ENCODE measurements at regions not wholly inside any gene's neighbourhood (a gene's known extent, or its start where the extent isn't known, plus 50 kb on each side); places are given as distances from the start of the nearest gene placed in this dataset.

DNA sequence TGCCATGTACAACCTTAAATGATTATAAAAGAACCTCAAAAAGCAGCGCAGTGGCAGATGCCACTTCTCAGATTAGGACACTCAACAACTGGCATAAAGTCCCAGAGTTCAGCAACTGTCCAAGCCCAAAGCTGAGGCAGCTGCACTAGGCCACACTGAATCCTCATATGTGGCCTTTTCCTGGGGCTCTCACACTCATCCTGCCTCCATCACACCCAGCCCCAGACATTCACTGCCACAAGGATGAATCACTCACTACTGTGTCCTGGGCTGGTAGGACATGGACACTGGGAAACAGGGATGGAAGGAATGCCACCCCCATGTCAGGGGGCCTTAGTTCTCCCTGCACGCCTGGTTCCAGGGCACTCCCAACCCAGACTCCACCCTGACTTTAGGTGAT lies 547.7 kb downstream of the TNS3 start:
- TF ChIP-seq TARDBP (IDR thresholded peaks at IDR 0.05), result no peak
- TF ChIP-seq ZNF384 (IDR thresholded peaks at IDR 0.05), result no peak
- no peak for TF ChIP-seq HDGF (IDR thresholded peaks at IDR 0.05; ENCODE audit: borderline replicate concordance)
- TF ChIP-seq L3MBTL2 (conservative IDR thresholded peaks at IDR 0.05), result no peak
- TF ChIP-seq SP1 (IDR thresholded peaks at IDR 0.05), result no peak
- TF ChIP-seq, protein P1, sequence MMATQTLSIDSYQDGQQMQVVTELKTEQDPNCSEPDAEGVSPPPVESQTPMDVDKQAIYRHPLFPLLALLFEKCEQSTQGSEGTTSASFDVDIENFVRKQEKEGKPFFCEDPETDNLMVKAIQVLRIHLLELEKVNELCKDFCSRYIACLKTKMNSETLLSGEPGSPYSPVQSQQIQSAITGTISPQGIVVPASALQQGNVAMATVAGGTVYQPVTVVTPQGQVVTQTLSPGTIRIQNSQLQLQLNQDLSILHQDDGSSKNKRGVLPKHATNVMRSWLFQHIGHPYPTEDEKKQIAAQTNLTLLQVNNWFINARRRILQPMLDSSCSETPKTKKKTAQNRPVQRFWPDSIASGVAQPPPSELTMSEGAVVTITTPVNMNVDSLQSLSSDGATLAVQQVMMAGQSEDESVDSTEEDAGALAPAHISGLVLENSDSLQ (IDR thresholded peaks at IDR 0.05), result no peak
- no peak for TF ChIP-seq SUZ12 (IDR thresholded peaks at IDR 0.05)
- no peak for TF ChIP-seq BHLHE40 (IDR thresholded peaks at IDR 0.05; ENCODE audit: borderline replicate concordance)
- TF ChIP-seq ELF4 (IDR thresholded peaks at IDR 0.05), result no peak

Data from HEK293T (cell line).